ENCODE measurements at regions not wholly inside any gene's neighbourhood (a gene's known extent, or its start where the extent isn't known, plus 50 kb on each side); places are given as distances from the start of the nearest gene placed in this dataset.

- TF ChIP-seq CTCF (IDR thresholded peaks at IDR 0.05; ENCODE audit: insufficient read depth, low read length, poor library complexity, severe bottlenecking) (no peak), EZH2phosphoT487 (conservative IDR thresholded peaks at IDR 0.05; ENCODE audit: low read length) (no peak)
Measured at GRCh38 chr5:89662499-89662898, 747.1 kb downstream of the CETN3 start.

Data from SU-DHL-6 (cell line).